OCI-LY7 (cell line): ENCODE measurements at regions not wholly inside any gene's neighbourhood (a gene's known extent, or its start where the extent isn't known, plus 50 kb on each side); places are given as distances from the start of the nearest gene placed in this dataset.
"Not testable (repeated sequence)": the region's sequence is repeated elsewhere in the genome, so short reads cannot be mapped to it uniquely, and the experiment has no call there.

Source experiments
- CTCF ChIP-seq: fragments of 200-600 bp; sonication (generic); conservative IDR thresholded peaks from 2 replicates; pipeline ENCODE4 v1.5.1; 2014; ENCODE audit warnings: mild to moderate bottlenecking, antibody characterized with exemption, low read length, moderate library complexity, mixed read lengths
- EZH2phosphoT487 ChIP-seq: fragments of 200-600 bp; sonication (generic); IDR thresholded peaks from 2 replicates; pipeline ENCODE4 v1.6.1; 2018; ENCODE audit warnings: low read depth, borderline replicate concordance, mild to moderate bottlenecking, mixed run types, antibody characterized with exemption, low read length, moderate library complexity, mixed read lengths

GRCh38 chr14:19303844-19304243 lies 130.3 kb downstream of the POTEG start:
- TF ChIP-seq EZH2phosphoT487, CTCF: not testable (repeated sequence)
